ENCODE measurements at regions not wholly inside any gene's neighbourhood (a gene's known extent, or its start where the extent isn't known, plus 50 kb on each side); places are given as distances from the start of the nearest gene placed in this dataset.

- Histone ChIP-seq H3K9me3 (no peaks in the 10 kb centered on the region), H3K27ac (no peak overlapping the region), H3K4me3 (no peak overlapping the region), H3K27me3 (no peaks in the 10 kb centered on the region), H3K4me1 (no peaks in the 10 kb centered on the region), H3K36me3 (no peaks in the 10 kb centered on the region)
- 44 to 61% methylated on average over 4 of the region's 4 CpGs for WGBS, 2 donors
- no peak for DNase-seq (ENCODE audit: low spot score in 2 of 2)
- TF ChIP-seq POLR2A (IDR thresholded peaks at IDR 0.05) (no peak), CTCF (IDR thresholded peaks at IDR 0.05) (no peak), EP300 (IDR thresholded peaks at IDR 0.05) (no peak)
These were observed 65.4 kb upstream of the CDH12 start for GRCh38 chr5:22918511-22918910.

GRCh38 chr5:22916393-22916792, 63.2 kb upstream of the CDH12 start:
- no peaks in the 10 kb centered on the region for H3K4me1 ChIP-seq
- H3K4me3 ChIP-seq, result no peak overlapping the region
- no peak for TF ChIP-seq POLR2A (IDR thresholded peaks at IDR 0.05)
- TF ChIP-seq EP300 (IDR thresholded peaks at IDR 0.05), result no peak
- no peak for TF ChIP-seq CTCF (IDR thresholded peaks at IDR 0.05)
- H3K36me3 ChIP-seq, result no peaks in the 10 kb centered on the region
- no peaks in the 10 kb centered on the region for H3K9me3 ChIP-seq
- no peak for DNase-seq (ENCODE audit: low spot score in 2 of 2)
- H3K27me3 ChIP-seq, result no peaks in the 10 kb centered on the region
- no peak overlapping the region for H3K27ac ChIP-seq
- WGBS, 2 donors, result 64 to 75% methylated on average over 1 of the region's 1 CpG

- Histone ChIP-seq H3K4me3 (no peak overlapping the region), H3K4me1 (no peaks in the 10 kb centered on the region), H3K27me3 (no peaks in the 10 kb centered on the region), H3K36me3 (no peaks in the 10 kb centered on the region), H3K27ac (no peak overlapping the region), H3K9me3 (no peaks in the 10 kb centered on the region)
- no peak for DNase-seq (ENCODE audit: low spot score in 2 of 2)
- TF ChIP-seq EP300 (IDR thresholded peaks at IDR 0.05) (no peak), CTCF (IDR thresholded peaks at IDR 0.05) (no peak), POLR2A (IDR thresholded peaks at IDR 0.05) (no peak)
These were observed 57.9 kb upstream of the CDH12 start for GRCh38 chr5:22911019-22911418.

GRCh38 chr5:22910523-22910922, 57.4 kb upstream of the CDH12 start:
- Histone ChIP-seq H3K36me3 (no peaks in the 10 kb centered on the region), H3K4me1 (no peaks in the 10 kb centered on the region), H3K9me3 (no peaks in the 10 kb centered on the region), H3K4me3 (no peak overlapping the region), H3K27ac (no peak overlapping the region), H3K27me3 (no peaks in the 10 kb centered on the region)
- no peak for DNase-seq (ENCODE audit: low spot score in 2 of 2)
- TF ChIP-seq EP300 (IDR thresholded peaks at IDR 0.05), result no peak
- TF ChIP-seq POLR2A (IDR thresholded peaks at IDR 0.05), result no peak
- TF ChIP-seq CTCF (IDR thresholded peaks at IDR 0.05), result no peak
- WGBS, 2 donors, result 58 to 75% methylated on average over 1 of the region's 1 CpG

GRCh38 chr5:22908586-22908985, 55.4 kb upstream of the CDH12 start:
- no peaks in the 10 kb centered on the region for H3K4me1 ChIP-seq
- H3K27ac ChIP-seq, result no peak overlapping the region
- no peaks in the 10 kb centered on the region for H3K27me3 ChIP-seq
- H3K9me3 ChIP-seq, result no peaks in the 10 kb centered on the region
- no peak overlapping the region for H3K4me3 ChIP-seq
- no peaks in the 10 kb centered on the region for H3K36me3 ChIP-seq
- no peak for TF ChIP-seq CTCF (IDR thresholded peaks at IDR 0.05)
- no peak for TF ChIP-seq POLR2A (IDR thresholded peaks at IDR 0.05)
- no peak for TF ChIP-seq EP300 (IDR thresholded peaks at IDR 0.05)
- DNase-seq (ENCODE audit: low spot score in 2 of 2), result no peak
